KOPT-K1 (cell line): ENCODE measurements at regions not wholly inside any gene's neighbourhood (a gene's known extent, or its start where the extent isn't known, plus 50 kb on each side); places are given as distances from the start of the nearest gene placed in this dataset.
"Not testable (repeated sequence)": the region's sequence is repeated elsewhere in the genome, so short reads cannot be mapped to it uniquely, and the experiment has no call there.

Source experiments
- H3K27ac ChIP-seq: fragments of 200-600 bp; sonication (generic); 2 replicates; pipeline ENCODE4 v1.5.1; 2016; ENCODE audit warnings: antibody characterized with exemption, mild to moderate bottlenecking, low read depth, low read length; ENCODE audit not compliant: poor library complexity, severe bottlenecking
- H3K36me3 ChIP-seq: fragments of 200-600 bp; sonication (generic); 2 replicates; pipeline ENCODE4 v1.5.1; 2017; ENCODE audit warnings: antibody characterized with exemption, mild to moderate bottlenecking, low read length, moderate library complexity; ENCODE audit not compliant: insufficient read depth
- H3K9me3 ChIP-seq: fragments of 200-600 bp; sonication (generic); 2 replicates; pipeline ENCODE4 v1.5.1; 2017; ENCODE audit warnings: antibody characterized with exemption, low read length, mild to moderate bottlenecking; ENCODE audit not compliant: insufficient read depth, poor library complexity, severe bottlenecking

DNA sequence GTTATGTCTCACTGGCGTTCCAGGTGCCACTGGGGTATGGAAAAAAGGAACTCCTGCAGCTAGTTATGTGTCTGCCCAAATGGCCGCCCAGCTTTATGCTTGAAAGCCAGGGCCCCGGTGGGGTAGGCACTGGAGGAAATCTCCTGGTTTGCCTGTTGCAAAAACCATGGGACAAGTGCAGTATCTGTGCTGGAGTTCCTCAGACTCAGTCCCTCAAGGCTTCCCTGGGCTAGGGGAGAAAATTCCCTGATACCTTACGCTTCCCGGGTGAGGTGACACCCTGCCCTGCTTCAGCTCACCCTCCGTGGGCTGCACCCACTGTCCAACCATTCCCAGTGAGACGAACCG lies 90.3 kb upstream of the CDK6 start:
- Histone ChIP-seq H3K9me3 (peaks cover 17% of the 10 kb centered on the region), H3K27ac (no peak overlapping the region), H3K36me3 (peaks cover 30% of the 10 kb centered on the region; the same call in 1 of the 2 replicates)

DNA sequence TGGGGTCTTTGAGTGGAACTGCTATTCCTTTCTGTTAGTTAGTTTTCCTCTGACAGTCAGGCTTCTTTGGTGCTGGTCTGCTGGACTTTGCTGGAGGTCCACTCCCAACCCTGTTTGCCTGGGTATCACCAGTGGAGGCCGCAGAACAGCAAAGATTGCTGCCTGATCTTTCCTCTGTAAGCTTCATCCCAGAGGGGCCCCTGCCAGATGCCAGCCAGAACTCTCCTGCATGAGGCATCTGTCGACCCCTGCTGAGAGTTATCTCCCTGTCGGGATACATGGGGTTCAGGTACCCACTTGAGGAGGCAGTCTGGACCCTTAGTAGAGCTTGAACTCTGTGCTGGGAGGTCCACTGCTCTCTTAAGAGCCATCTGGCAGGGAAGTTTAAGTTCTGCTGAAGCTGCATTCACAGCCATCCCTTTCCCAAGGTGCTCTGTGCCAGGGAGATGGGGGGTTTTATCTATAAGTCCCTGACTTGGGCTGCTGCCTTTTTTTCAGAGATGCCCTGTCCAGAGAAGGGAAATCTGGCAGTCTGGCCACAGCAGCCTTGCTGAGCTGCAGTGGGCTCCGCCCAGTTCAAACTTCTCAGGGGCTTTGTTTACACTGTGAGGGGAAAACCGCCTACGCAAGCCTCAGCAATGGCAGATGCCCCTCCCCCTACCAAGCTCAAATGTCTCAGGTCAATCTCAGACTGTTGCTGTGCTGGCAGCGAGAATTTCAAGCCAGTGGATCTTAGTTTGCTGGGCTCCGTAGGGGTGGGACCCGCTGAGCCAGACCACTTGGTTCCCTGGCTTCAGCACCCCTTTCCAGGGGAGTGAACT lies 89.7 kb upstream of the CDK6 start:
- H3K9me3 ChIP-seq = peaks cover 17% of the 10 kb centered on the region
- H3K36me3 ChIP-seq = peaks cover 30% of the 10 kb centered on the region; the same call in 1 of the 2 replicates
- H3K27ac ChIP-seq = no peak overlapping the region

DNA sequence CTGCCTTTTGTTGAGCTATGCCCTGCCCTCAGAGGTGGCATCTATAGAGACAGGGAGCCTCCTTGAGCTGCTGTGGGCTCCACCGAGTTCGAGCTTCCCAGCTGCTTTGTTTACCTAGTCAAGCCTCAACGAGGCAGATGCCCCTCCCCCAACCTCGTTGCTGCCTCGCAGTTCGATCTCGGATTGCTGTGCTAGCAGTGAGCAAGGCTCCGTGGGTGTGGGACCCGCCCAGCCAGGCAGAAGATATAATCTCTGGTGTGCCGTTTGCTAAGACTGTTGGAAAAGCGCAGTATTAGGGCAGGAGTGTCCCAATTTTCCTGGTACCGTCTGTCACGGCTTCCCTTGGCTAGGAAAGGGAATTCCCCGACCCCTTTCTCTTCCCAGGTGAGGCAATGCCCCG lies 88.4 kb upstream of the CDK6 start:
- Histone ChIP-seq H3K27ac (no peak overlapping the region), H3K9me3 (peaks cover 7% of the 10 kb centered on the region), H3K36me3 (peaks cover 27% of the 10 kb centered on the region; the same call in 1 of the 2 replicates)

DNA sequence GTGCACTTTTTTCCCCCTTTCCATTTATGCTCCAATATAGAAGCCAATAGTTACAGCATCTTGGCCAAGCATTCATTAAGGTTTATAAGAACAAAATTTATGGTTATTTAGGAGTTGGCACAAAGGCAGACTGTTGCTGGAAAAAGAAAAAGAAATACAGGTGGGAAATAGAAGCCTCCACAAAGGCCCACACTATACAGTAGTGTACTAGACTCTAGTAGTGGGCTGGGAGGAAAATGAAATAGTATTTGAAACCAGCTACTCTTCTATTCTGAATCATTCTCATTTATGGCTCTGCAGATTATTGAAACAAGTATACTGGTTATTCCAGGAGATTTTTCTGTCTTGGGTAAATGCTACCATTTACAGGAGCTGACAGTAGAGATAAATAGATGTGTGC lies 80.9 kb upstream of the CDK6 start:
- H3K36me3 ChIP-seq = peaks cover 26% of the 10 kb centered on the region; the same call in 1 of the 2 replicates
- no peaks in the 10 kb centered on the region for H3K9me3 ChIP-seq
- H3K27ac ChIP-seq = no peak overlapping the region

DNA sequence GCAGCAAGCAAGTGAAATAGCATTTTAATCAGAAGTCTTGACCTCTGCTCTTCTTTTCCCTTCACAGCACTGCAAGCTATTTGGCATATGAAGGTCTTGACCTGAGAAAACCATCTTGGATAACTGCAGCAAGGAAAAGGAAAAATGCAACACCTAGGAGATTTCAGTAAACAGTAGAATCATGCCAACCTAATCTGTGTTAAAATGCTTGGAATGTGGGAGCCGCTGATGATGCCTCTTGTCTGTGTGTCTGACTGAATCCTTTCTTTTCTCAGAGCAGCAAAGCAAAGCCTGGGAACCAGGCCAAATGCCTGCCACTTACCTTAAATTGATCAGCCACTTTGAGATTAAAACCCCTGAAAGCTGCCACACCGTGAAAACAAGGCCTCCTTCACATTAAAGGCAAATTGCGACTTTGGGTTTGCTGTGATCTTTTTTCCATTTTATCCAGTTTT lies 80.4 kb upstream of the CDK6 start:
- H3K9me3 ChIP-seq = no peaks in the 10 kb centered on the region
- no peak overlapping the region for H3K27ac ChIP-seq
- H3K36me3 ChIP-seq = peaks cover 26% of the 10 kb centered on the region; the same call in 1 of the 2 replicates

- H3K27ac ChIP-seq = no peak overlapping the region
- H3K9me3 ChIP-seq = no peaks in the 10 kb centered on the region
- H3K36me3 ChIP-seq = peaks cover 26% of the 10 kb centered on the region; the same call in 1 of the 2 replicates
These were observed 79.0 kb upstream of the CDK6 start for GRCh38 chr7:92915348-92915747.

DNA sequence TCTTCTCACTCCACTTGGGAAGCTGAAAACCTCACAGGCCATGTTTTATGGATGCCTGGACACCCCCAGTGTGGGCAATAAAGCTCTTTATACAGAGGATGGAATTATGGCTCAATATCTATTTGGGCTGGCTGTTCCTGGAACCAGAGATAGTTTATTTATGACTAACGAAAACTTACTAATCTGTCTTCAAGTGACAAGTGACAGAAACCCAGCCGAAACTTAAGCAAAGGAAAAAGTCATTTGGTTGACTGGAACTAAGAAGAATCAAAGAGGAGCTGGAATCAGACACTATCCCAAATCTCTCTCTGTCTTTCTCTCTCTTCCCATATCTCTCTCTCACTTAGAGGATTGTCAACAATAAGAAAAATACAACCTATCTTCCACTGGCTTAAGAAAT lies 78.3 kb upstream of the CDK6 start:
- Histone ChIP-seq H3K9me3 (no peaks in the 10 kb centered on the region), H3K27ac (no peak overlapping the region), H3K36me3 (peaks cover 30% of the 10 kb centered on the region; the same call in 1 of the 2 replicates)

- Histone ChIP-seq H3K36me3 (peaks cover 25% of the 10 kb centered on the region; the same call in 1 of the 2 replicates), H3K27ac (no peak overlapping the region), H3K9me3 (no peaks in the 10 kb centered on the region)
These were observed 77.5 kb upstream of the CDK6 start for GRCh38 chr7:92913849-92914248.

DNA sequence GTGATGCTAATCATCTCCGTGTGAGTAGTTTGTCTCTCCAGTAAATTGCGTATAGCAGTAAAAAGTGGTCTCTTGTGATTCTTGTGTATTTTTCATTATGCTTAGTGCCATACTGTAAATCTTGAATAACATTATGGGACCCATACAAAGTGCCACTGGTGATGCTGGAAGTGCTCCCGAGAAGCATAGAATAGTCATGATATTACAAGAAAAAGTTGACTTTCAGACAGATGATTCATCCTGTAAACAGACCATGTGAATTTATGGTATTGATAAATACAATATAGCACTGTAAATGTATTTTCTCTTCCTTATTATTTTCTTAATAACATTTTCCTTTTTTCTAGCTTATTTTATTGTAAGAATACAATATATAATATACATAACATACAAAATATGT lies 74.6 kb upstream of the CDK6 start:
- Histone ChIP-seq H3K27ac (no peak overlapping the region), H3K36me3 (peaks cover 9% of the 10 kb centered on the region; the same call in 1 of the 2 replicates), H3K9me3 (no peaks in the 10 kb centered on the region)

DNA sequence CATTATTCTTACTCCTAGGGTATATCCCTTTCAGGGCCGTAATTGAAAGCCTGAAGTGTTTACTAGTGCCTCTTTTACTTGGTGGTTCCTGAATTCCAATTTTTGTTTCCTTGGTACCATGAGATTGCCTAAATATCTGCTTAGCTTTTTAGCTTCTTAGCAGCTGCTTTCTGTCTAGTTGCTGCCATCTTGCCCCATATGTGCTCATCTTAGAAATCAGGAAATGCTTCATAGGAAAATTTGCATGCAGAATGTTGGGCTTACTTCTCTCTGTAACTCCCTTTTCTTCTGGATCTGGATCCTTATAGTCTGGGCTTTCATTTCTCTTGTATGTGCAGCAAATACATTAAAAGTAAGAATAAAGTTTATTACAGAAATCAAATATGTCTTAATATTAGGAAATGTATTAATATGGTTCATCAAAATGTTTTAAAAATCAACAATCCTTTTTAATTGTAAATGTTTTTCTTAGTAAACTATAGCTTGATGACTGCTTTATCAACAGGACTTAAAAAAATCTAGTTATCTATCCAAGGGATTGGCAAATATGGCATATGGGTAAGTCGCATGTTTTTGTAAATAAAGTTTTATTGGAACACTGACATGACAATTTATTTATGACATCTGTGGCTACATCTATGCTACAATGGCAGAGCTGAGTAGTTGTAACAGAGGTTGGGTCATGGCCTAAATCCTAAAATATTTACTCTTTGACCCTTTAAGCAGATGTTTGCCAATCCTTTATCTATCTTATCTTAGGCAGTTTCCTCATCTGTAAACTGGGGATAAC lies 73.5 kb upstream of the CDK6 start:
- no peak overlapping the region for H3K27ac ChIP-seq
- H3K9me3 ChIP-seq = no peaks in the 10 kb centered on the region
- H3K36me3 ChIP-seq = peaks cover 9% of the 10 kb centered on the region; the same call in 1 of the 2 replicates

GRCh38 chr7:92904244-92905131 lies 68.1 kb upstream of the CDK6 start:
- H3K27ac ChIP-seq = peak overlapping the region; percentile 44
- peaks cover 14% of the 10 kb centered on the region for H3K9me3 ChIP-seq
- peaks cover 11% of the 10 kb centered on the region; the same call in 1 of the 2 replicates for H3K36me3 ChIP-seq

- H3K9me3 ChIP-seq = peaks cover 56% of the 10 kb centered on the region
- H3K27ac ChIP-seq = no peak overlapping the region
- H3K36me3 ChIP-seq = peaks cover 14% of the 10 kb centered on the region; the same call in 1 of the 2 replicates
These were observed 62.4 kb upstream of the CDK6 start for GRCh38 chr7:92898798-92899197.

- peaks cover 58% of the 10 kb centered on the region for H3K9me3 ChIP-seq
- peaks cover 12% of the 10 kb centered on the region; the same call in 1 of the 2 replicates for H3K36me3 ChIP-seq
- not testable (repeated sequence) for H3K27ac ChIP-seq
These were observed 58.5 kb upstream of the CDK6 start for GRCh38 chr7:92894857-92895256.

DNA sequence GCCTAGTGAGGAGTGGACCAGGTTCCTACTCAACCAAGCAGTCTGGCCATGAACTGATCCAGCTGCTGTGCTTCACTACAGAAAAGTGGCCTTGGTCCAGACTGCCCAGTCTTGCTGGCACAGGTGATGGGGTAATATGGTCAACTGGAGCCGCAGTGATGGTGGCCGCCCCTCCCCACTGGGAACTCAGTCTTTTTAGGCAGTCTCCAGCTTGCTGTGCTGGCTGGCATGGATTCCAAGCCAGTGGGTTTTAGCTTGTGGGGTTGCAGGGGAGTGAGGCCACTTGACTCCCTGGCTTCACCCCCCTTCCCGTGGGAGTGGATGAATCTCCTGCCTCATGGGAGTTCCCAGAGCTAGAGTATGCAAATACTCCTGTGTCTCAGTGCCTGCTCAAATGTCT lies 52.7 kb upstream of the CDK6 start:
- Histone ChIP-seq H3K27ac (no peak overlapping the region), H3K36me3 (peaks cover 28% of the 10 kb centered on the region; the same call in 1 of the 2 replicates), H3K9me3 (peaks cover 70% of the 10 kb centered on the region)
